CD1c-positive myeloid dendritic cell (primary cell): ENCODE measurements at regions not wholly inside any gene's neighbourhood (a gene's known extent, or its start where the extent isn't known, plus 50 kb on each side); places are given as distances from the start of the nearest gene placed in this dataset.

Experiments
- DNase-seq: peaks from one replicate; pipeline ENCODE4 v3.0.0-alpha.2; 2016; ENCODE audit errors: extremely low spot score

- no peak for DNase-seq
These were observed 355.0 kb downstream of the RAB28 start for GRCh38 chr4:13129095-13129494.

- DNase-seq = no peak
These were observed 356.9 kb downstream of the RAB28 start for GRCh38 chr4:13126976-13127910.

GRCh38 chr4:13118633-13119032, 365.5 kb downstream of the RAB28 start:
- DNase-seq = no peak

GRCh38 chr4:13117185-13117584, 367.0 kb downstream of the RAB28 start:
- no peak for DNase-seq

GRCh38 chr4:13112030-13112429, 372.1 kb downstream of the RAB28 start:
- DNase-seq = no peak

- no peak for DNase-seq
These were observed 374.6 kb downstream of the RAB28 start for GRCh38 chr4:13109536-13109935.

- no peak for DNase-seq
These were observed 376.0 kb downstream of the RAB28 start for GRCh38 chr4:13108096-13108495.

- no peak for DNase-seq
These were observed 380.6 kb downstream of the RAB28 start for GRCh38 chr4:13103382-13104015.

GRCh38 chr4:13102092-13102742, 381.9 kb downstream of the RAB28 start:
- no peak for DNase-seq

- no peak for DNase-seq
These were observed 386.2 kb downstream of the RAB28 start for GRCh38 chr4:13097971-13098370.

- DNase-seq = no peak
These were observed 388.4 kb downstream of the RAB28 start for GRCh38 chr4:13095722-13096121.

- no peak for DNase-seq
These were observed 391.0 kb downstream of the RAB28 start for GRCh38 chr4:13093170-13093569.

GRCh38 chr4:13092702-13093101, 391.4 kb downstream of the RAB28 start:
- no peak for DNase-seq

- no peak for DNase-seq
These were observed 394.5 kb downstream of the RAB28 start for GRCh38 chr4:13089659-13089998.

GRCh38 chr4:13088726-13089658, 395.1 kb downstream of the RAB28 start:
- DNase-seq = no peak

GRCh38 chr4:13087041-13087440, 397.1 kb downstream of the RAB28 start:
- no peak for DNase-seq

GRCh38 chr4:13084210-13084609, 399.9 kb downstream of the RAB28 start:
- DNase-seq = no peak

GRCh38 chr4:13081830-13082229, 402.3 kb downstream of the RAB28 start:
- no peak for DNase-seq

GRCh38 chr4:13067077-13067476, 417.1 kb downstream of the RAB28 start:
- DNase-seq = no peak

- DNase-seq = no peak
These were observed 425.1 kb downstream of the RAB28 start for GRCh38 chr4:13059019-13059418.

- no peak for DNase-seq
These were observed 427.4 kb downstream of the RAB28 start for GRCh38 chr4:13056630-13057189.
